ENCODE measurements at regions not wholly inside any gene's neighbourhood (a gene's known extent, or its start where the extent isn't known, plus 50 kb on each side); places are given as distances from the start of the nearest gene placed in this dataset.

DNA sequence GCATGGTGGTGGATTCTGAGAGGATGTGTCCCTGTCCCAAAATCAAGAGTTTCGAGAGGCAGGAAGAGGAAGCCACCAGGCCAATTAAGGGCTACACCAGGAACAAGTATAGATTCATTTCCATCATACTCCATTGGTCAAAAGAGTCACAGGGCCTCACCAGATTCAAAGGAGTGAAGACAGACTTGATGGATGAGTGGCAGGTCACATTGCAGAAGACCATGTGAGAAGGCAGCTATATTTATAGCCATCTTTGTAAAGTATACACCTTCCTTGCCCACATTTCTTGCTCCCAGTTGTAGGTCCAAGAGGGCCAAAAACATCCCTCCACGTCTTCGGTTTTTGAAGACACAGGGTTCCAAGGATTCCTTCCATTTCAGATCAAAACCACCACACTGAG is 406.0 kb downstream of the BCOR start:
- TF ChIP-seq ZNF239 (tag by site-specific recombination; IDR thresholded peaks at IDR 0.05) (no peak), ZNF138 (tag by site-specific recombination; IDR thresholded peaks at IDR 0.05; ENCODE audit: borderline replicate concordance) (no peak), ZNF274 (IDR thresholded peaks at IDR 0.05; ENCODE audit: low read length) (no peak), ZNF274 (tag by site-specific recombination; IDR thresholded peaks at IDR 0.05; ENCODE audit: borderline replicate concordance) (no peak), ZNF169 (tag by site-specific recombination; IDR thresholded peaks at IDR 0.05) (no peak), ZBTB7A (tag by site-specific recombination; IDR thresholded peaks at IDR 0.05; ENCODE audit: low read depth) (no peak), ZBTB48 (tag by site-specific recombination; IDR thresholded peaks at IDR 0.05) (no peak), ZSCAN16 (tag by site-specific recombination; IDR thresholded peaks at IDR 0.05) (no peak), ZNF121 (tag by site-specific recombination; IDR thresholded peaks at IDR 0.05) (no peak), ZNF311 (tag by site-specific recombination; IDR thresholded peaks at IDR 0.05; ENCODE audit: borderline replicate concordance) (no peak), KLF10 (tag by site-specific recombination; IDR thresholded peaks at IDR 0.05) (no peak)
- TF ChIP-seq, protein P1, sequence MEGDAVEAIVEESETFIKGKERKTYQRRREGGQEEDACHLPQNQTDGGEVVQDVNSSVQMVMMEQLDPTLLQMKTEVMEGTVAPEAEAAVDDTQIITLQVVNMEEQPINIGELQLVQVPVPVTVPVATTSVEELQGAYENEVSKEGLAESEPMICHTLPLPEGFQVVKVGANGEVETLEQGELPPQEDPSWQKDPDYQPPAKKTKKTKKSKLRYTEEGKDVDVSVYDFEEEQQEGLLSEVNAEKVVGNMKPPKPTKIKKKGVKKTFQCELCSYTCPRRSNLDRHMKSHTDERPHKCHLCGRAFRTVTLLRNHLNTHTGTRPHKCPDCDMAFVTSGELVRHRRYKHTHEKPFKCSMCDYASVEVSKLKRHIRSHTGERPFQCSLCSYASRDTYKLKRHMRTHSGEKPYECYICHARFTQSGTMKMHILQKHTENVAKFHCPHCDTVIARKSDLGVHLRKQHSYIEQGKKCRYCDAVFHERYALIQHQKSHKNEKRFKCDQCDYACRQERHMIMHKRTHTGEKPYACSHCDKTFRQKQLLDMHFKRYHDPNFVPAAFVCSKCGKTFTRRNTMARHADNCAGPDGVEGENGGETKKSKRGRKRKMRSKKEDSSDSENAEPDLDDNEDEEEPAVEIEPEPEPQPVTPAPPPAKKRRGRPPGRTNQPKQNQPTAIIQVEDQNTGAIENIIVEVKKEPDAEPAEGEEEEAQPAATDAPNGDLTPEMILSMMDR (tag by site-specific recombination; IDR thresholded peaks at IDR 0.05), result no peak
- TF ChIP-seq, protein P2, sequence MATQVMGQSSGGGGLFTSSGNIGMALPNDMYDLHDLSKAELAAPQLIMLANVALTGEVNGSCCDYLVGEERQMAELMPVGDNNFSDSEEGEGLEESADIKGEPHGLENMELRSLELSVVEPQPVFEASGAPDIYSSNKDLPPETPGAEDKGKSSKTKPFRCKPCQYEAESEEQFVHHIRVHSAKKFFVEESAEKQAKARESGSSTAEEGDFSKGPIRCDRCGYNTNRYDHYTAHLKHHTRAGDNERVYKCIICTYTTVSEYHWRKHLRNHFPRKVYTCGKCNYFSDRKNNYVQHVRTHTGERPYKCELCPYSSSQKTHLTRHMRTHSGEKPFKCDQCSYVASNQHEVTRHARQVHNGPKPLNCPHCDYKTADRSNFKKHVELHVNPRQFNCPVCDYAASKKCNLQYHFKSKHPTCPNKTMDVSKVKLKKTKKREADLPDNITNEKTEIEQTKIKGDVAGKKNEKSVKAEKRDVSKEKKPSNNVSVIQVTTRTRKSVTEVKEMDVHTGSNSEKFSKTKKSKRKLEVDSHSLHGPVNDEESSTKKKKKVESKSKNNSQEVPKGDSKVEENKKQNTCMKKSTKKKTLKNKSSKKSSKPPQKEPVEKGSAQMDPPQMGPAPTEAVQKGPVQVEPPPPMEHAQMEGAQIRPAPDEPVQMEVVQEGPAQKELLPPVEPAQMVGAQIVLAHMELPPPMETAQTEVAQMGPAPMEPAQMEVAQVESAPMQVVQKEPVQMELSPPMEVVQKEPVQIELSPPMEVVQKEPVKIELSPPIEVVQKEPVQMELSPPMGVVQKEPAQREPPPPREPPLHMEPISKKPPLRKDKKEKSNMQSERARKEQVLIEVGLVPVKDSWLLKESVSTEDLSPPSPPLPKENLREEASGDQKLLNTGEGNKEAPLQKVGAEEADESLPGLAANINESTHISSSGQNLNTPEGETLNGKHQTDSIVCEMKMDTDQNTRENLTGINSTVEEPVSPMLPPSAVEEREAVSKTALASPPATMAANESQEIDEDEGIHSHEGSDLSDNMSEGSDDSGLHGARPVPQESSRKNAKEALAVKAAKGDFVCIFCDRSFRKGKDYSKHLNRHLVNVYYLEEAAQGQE (tag by site-specific recombination; IDR thresholded peaks at IDR 0.05), result no peak
- TF ChIP-seq, protein P3, sequence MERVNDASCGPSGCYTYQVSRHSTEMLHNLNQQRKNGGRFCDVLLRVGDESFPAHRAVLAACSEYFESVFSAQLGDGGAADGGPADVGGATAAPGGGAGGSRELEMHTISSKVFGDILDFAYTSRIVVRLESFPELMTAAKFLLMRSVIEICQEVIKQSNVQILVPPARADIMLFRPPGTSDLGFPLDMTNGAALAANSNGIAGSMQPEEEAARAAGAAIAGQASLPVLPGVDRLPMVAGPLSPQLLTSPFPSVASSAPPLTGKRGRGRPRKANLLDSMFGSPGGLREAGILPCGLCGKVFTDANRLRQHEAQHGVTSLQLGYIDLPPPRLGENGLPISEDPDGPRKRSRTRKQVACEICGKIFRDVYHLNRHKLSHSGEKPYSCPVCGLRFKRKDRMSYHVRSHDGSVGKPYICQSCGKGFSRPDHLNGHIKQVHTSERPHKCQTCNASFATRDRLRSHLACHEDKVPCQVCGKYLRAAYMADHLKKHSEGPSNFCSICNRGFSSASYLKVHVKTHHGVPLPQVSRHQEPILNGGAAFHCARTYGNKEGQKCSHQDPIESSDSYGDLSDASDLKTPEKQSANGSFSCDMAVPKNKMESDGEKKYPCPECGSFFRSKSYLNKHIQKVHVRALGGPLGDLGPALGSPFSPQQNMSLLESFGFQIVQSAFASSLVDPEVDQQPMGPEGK (tag by site-specific recombination; IDR thresholded peaks at IDR 0.05), result no peak
- TF ChIP-seq, protein P4, sequence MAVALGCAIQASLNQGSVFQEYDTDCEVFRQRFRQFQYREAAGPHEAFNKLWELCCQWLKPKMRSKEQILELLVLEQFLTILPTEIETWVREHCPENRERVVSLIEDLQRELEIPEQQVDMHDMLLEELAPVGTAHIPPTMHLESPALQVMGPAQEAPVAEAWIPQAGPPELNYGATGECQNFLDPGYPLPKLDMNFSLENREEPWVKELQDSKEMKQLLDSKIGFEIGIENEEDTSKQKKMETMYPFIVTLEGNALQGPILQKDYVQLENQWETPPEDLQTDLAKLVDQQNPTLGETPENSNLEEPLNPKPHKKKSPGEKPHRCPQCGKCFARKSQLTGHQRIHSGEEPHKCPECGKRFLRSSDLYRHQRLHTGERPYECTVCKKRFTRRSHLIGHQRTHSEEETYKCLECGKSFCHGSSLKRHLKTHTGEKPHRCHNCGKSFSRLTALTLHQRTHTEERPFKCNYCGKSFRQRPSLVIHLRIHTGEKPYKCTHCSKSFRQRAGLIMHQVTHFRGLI (tag by site-specific recombination; IDR thresholded peaks at IDR 0.05), result no peak

Measured in HEK293 (cell line).